Kidney epithelial cell (primary cell): ENCODE measurements at regions not wholly inside any gene's neighbourhood (a gene's known extent, or its start where the extent isn't known, plus 50 kb on each side); places are given as distances from the start of the nearest gene placed in this dataset.
"Not testable (repeated sequence)": the region's sequence is repeated elsewhere in the genome, so short reads cannot be mapped to it uniquely, and the experiment has no call there.

Source experiments
- DNase-seq: peaks from one replicate; pipeline ENCODE4 v3.0.0-alpha.2; 2010; ENCODE audit warnings: low read depth
- H3K27me3 ChIP-seq: 2 replicates; pipeline ENCODE4 v1.6.0; 2011; ENCODE audit warnings: low read length; ENCODE audit not compliant: control insufficient read depth, insufficient read depth
- H3K36me3 ChIP-seq: 2 replicates; pipeline ENCODE4 v1.5.1; 2011; ENCODE audit warnings: low read length; ENCODE audit not compliant: control insufficient read depth, insufficient read depth
- H3K4me3 ChIP-seq: 2 replicates; pipeline ENCODE4 v1.5.1; 2011; ENCODE audit warnings: low read depth, mild to moderate bottlenecking, control low read depth, low read length
- TF ChIP-seq, protein P1 (sequence below): IDR thresholded peaks from 2 replicates; pipeline ENCODE4 v1.5.1; 2011; ENCODE audit warnings: mild to moderate bottlenecking, moderate library complexity, low read length, control low read depth, inconsistent platforms; ENCODE audit not compliant: insufficient read depth, poor library complexity, severe bottlenecking

DNA sequence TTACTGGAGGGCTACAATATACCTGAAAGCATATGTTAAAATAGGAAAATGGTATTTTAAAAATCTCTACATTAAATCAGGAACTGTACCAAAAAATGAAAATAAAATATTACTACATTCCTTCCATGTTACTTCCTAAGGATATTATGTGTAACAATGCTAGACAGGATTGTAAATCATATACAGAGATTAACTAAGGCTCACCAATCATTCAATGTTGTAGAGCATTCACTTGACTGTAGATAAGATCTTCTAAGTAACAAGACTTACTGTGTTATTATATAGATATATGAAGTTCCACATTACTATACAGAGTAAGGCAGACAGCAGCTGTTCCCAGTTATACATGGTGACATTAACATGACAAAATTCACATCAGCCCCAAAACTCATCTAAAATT lies 1919.1 kb upstream of the CDH9 start:
- Histone ChIP-seq H3K36me3 (no peaks in the 10 kb centered on the region), H3K4me3 (no peak overlapping the region), H3K27me3 (no peaks in the 10 kb centered on the region)
- DNase-seq = no peak
- TF ChIP-seq, protein P1, sequence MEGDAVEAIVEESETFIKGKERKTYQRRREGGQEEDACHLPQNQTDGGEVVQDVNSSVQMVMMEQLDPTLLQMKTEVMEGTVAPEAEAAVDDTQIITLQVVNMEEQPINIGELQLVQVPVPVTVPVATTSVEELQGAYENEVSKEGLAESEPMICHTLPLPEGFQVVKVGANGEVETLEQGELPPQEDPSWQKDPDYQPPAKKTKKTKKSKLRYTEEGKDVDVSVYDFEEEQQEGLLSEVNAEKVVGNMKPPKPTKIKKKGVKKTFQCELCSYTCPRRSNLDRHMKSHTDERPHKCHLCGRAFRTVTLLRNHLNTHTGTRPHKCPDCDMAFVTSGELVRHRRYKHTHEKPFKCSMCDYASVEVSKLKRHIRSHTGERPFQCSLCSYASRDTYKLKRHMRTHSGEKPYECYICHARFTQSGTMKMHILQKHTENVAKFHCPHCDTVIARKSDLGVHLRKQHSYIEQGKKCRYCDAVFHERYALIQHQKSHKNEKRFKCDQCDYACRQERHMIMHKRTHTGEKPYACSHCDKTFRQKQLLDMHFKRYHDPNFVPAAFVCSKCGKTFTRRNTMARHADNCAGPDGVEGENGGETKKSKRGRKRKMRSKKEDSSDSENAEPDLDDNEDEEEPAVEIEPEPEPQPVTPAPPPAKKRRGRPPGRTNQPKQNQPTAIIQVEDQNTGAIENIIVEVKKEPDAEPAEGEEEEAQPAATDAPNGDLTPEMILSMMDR = no peak

DNA sequence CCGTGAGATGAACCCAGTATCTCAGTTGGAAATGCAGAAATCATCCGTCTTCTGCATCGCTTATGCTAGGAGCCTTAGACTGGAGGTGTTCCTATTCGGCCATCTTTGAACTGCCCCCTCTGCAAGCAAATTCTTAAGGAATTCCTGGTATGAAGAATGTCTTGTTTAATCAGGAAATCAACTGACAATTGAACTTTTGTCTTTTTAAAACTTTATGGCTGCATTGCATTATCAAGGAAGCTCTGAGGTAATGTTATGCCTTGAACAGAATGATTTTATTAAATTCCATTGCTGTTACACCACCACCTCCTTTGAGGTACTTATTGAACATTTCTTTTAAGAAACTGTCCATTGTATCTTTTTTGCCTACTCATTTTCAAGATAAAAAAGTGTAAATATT lies 1915.7 kb upstream of the CDH9 start:
- Histone ChIP-seq H3K36me3 (no peaks in the 10 kb centered on the region), H3K4me3 (no peak overlapping the region), H3K27me3 (no peaks in the 10 kb centered on the region)
- TF ChIP-seq, protein P1 = no peak
- DNase-seq = no peak

DNA sequence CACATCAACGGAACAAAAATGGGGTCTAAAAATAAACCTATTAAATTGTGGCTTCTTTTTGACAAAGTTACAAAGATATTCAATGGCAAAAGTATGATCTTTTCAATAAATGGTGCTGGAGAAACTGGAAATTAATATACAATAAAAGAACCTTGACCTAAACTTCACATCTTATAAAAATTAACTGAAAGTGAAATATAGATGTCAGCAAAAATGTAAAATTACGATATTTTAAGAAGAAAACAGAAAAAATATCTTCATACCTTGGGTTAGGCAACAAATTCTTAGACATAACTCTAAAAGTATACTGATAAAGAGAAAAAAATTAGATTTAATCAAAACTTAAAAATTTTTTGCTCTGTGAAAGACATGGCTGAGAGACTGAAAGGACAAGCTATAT lies 1909.5 kb upstream of the CDH9 start:
- Histone ChIP-seq H3K36me3 (no peaks in the 10 kb centered on the region), H3K27me3 (no peaks in the 10 kb centered on the region), H3K4me3 (no peak overlapping the region)
- TF ChIP-seq, protein P1 = no peak
- DNase-seq = no peak

DNA sequence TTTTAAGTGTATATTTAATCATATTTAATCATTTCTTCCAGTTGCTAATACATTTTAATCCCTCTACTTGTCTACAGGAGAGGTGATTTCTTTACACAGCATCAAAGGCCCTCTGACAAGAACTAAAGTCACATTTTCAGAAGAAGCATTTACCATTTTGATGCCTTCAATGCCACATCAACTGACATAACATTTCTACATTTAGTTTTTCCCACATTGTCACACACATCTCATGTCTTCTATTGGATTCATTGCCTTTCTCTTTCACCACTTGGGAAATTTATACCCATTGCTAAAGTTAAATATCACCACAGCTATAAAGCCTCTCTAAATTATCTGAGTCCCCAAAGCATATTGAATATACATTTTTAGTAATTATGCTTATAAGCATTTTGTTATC lies 1907.5 kb upstream of the CDH9 start:
- Histone ChIP-seq H3K27me3 (no peaks in the 10 kb centered on the region), H3K4me3 (no peak overlapping the region), H3K36me3 (no peaks in the 10 kb centered on the region)
- DNase-seq = no peak
- TF ChIP-seq, protein P1 = no peak

DNA sequence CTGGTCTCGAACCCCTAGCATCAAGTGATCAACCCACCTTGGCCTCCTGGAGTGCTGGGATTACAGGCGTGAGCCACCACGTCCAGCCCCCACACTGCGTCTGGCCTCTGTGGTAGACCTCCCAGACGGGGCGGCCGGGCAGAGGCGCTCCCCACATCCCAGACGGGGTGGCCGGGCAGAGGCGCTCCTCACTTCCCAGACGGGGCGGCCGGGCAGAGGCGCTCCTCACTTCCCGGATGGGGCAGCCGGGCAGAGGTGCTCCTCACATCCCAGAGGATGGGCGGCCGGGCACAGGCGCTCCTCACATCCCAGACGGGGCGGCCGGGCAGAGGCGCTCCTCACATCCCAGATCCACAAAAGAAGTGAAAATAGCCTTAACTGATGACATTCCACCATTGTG lies 1891.0 kb upstream of the CDH9 start:
- not testable (repeated sequence) for H3K36me3 ChIP-seq, H3K4me3 ChIP-seq, DNase-seq, H3K27me3 ChIP-seq

DNA sequence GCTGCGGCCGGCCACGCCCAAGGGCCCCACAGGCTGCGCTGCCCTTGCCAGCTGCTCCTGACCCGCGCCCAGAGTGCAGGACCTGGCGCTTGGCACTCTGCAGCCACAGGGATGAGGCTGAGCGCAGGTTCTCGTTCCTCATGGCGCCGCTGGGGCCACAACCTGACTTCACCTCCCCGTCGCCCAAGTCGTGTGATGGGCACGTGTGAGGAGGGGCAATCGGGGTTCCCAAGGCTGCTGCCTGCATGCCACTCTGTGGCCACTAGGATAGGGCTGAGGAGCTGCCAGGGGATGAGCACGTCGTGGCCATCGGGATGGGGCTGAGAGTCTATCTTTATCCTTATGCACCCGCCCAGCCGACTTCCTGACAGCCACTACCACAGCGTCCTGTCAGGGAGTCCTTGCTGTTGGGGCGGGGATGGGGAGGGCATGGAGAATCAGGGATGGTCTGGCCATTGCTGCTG lies 1890.0 kb upstream of the CDH9 start:
- not testable (repeated sequence) for H3K36me3 ChIP-seq, H3K27me3 ChIP-seq, H3K4me3 ChIP-seq, DNase-seq

DNA sequence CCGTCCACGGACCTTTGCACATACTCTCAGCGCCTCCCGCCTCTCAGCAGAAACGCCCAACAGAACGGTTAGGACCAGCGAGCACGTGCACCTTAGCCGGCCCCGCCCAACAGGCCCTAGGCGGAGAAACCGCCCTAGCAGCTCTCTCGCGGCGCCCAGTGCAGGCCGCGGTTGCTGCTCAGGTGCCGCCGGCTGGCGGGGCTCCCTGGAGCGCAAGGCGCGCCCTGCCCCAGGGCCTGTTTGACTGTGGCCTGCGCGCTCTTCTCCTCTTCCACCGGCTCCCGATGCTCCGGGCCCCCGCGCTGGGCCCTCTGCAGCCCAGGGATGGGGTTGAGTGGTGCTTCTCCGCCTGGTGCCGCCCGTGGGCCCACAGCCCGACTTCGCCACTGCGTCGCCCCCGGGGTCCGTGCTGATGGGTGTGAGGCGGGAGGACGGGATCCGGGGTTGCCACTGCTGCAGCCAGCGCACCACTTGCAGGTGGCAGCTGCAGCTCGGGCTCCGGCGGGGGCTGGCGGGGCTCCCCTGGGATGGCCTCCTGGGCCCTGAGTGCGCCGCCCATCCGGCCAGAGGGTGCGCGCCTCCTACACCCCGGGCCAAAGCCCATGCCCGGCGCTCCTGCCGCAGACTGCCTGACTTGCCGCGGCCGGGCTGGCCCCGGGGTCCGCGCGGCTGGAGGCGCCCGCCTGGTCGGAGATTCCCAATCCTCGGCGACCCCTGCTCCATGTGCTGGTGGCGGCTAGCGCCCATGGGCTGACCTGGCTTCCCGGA lies 1889.4 kb upstream of the CDH9 start:
- no peak for DNase-seq
- H3K27me3 ChIP-seq = no peaks in the 10 kb centered on the region
- no peak overlapping the region for H3K4me3 ChIP-seq
- no peaks in the 10 kb centered on the region for H3K36me3 ChIP-seq
- TF ChIP-seq, protein P1 = no peak
